ENCODE measurements at regions not wholly inside any gene's neighbourhood (a gene's known extent, or its start where the extent isn't known, plus 50 kb on each side); places are given as distances from the start of the nearest gene placed in this dataset.
"Not testable (repeated sequence)": the region's sequence is repeated elsewhere in the genome, so short reads cannot be mapped to it uniquely, and the experiment has no call there.

DNA sequence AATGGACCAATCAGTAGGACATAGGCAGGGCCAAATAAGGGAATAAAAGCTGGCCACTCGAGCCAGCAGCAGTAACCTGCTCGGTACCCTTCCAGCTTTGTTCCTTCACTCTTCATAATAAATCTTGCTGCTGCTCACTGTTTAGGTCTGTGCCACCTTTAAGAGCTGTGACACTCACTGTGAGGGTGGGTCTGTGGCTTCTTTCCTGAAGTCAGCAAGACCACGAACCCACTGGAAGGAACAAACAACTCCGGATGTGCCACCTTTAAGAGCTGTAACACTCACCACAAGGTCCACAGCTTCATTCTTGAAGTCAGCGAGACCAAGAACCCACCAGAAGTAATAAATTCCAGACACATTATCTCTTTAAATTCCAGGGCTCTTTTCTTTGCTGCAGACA is 1922.3 kb upstream of the PCDH20 start:
- no peak for DNase-seq

GRCh38 chr13:63337041-63337440 is 1921.4 kb upstream of the PCDH20 start:
- DNase-seq = no peak

- DNase-seq = no peak
Observed at GRCh38 chr13:63336549-63336948, 1920.9 kb upstream of the PCDH20 start.

DNA sequence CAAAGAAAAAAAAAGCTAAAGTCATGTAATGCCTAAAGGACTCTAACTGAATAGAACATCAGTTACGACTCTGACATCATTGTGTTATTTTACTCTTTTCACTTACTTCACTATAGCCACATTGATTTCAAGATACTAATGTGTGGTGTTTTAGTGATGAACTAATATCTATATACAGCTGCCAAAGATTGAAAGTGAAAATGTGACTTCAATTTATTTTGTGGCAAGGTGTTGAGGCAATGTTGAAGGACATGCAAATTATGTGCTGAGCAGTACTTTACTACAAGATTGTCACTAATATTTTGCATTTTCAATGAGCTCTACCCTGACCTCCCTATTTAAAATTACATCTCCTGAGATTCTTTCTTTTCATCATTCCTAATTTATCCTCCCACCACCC is 1911.9 kb upstream of the PCDH20 start:
- DNase-seq = no peak

DNA sequence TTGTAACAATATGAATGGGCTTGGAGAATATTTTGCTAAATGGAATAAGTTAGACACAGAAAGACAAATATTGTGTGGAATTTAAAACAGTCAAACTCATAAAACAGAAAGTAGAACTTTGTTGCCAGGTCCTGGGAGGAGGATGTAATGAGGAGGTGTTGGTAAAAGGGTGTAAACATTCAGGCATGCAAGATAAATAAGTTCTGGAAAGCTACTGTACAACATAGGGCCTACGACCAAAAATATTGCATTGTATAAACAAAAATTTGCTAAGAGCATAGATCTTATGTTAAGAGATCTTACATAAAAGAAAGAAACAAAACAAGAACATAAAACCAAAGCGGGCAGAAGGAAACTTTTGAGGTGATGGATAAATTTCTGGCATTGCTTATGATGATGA is 1907.8 kb upstream of the PCDH20 start:
- no peak for DNase-seq

DNA sequence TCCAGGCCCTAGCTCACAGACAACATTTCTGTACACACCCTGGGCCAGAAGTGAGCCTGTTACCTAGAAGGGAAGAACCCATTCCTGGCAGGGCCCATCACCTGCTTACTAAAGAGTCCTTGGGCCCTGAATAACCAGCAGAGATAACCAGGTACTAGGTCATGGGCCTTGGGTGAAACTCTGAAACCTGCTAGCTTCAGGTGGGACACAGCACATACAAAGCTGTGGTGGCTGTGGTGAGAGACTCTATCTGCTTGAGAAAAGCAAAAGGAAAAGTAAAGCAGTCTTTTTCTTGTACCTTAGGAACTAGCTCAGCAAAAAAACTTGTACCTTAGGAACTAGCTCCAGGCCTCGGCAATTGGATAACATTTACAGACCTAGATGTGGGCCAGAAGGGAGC is 1895.9 kb upstream of the PCDH20 start:
- DNase-seq = no peak

DNA sequence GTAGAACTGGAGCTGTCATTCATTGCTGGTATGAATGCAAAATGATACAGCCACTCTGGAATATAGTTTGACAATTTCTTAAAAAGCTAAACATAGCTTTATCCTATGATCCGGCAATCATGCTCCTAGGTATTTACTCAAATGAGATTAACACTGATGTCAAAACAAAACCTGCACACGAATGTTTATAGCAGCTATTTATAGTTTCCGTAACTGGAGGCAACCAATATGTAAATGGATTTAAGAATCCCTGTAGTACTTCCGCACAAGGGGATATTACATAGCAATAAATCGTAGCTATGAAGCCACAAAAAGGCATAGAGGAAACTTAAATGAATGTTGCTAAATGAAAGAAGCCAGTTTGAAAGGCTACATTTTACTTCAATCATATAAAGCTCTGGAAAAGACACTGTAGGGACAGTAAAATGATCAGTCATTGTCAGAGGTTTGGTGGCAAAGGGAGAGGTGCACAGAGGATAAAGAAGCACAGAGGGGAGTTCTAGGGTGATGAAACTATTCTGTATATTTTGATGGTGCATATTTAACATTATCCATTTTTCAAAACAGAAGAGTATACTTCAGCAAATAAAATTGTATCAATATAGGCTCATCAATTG is 1893.0 kb upstream of the PCDH20 start:
- no peak for DNase-seq

DNA sequence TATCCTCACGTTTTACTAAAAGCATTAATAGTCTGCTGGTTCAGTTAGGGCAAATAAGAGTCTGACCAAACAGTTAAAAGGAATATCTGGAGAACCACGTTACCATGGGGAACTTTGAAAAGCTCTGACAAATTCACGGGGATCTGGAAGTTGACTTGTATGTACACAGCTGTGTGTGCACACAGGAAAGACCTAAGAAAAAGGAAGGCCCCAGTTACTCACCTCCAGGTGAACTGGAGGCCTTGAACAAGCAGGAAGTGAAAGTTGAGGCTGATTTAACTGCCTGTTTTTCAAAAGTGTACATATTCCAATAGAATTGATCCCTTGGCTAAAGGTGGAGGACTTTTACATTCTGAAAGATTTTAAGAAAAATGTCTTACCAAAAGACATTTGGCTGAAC is 1891.6 kb upstream of the PCDH20 start:
- no peak for DNase-seq

- no peak for DNase-seq
Observed at GRCh38 chr13:63305641-63306133, 1890.0 kb upstream of the PCDH20 start.

- DNase-seq = no peak
Observed at GRCh38 chr13:63304497-63304896, 1888.8 kb upstream of the PCDH20 start.

DNA sequence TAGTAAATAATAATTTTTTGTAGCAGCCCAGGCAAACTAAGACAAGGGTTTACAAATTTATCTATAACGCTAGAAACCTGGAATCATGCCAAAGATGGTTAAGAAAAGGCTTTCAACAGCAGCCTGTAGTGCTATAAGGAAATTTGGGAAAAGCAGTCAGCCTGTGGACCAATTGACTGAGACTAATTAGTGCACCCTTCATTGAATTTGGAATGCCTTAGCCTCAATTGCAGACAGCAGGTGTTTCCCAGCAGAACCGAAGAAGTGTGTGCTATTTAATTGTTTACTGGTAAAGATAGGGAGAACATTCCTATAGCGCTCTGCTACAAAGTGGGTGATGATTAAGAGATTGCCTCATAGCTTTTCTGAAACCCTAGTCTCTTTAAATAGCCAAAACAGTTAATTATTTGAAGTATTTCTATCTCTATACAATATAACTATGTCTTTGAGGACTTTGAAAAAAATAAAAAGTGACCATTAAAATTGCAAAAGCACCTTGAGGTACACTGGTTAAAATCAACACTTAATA is 1884.3 kb upstream of the PCDH20 start:
- no peak for DNase-seq

- no peak for DNase-seq
Observed at GRCh38 chr13:63297163-63297562, 1881.5 kb upstream of the PCDH20 start.

- DNase-seq = no peak
Observed at GRCh38 chr13:63291701-63292100, 1876.1 kb upstream of the PCDH20 start.

DNA sequence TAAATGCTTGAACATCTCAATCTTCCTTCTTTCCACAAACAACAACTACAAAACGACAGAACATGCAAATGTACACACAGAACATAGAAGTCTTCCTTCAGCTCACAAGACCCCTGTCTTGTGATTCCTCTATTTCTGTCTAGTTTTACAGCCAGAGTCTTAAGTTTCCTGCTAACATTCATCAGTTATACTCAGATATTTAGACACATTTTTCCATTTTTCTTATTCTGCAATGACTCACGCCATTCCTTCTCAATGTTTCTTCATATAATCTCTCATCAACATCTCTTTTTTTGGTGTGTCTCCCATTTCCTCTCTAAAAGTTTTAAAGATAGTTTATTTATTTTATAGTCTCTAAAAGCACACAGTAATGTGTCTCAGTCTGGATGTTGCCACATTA is 1872.9 kb upstream of the PCDH20 start:
- no peak for DNase-seq

GRCh38 chr13:63287926-63288325 is 1872.3 kb upstream of the PCDH20 start:
- no peak for DNase-seq

GRCh38 chr13:63285426-63285825 is 1869.8 kb upstream of the PCDH20 start:
- DNase-seq = no peak

GRCh38 chr13:63279136-63279535 is 1863.5 kb upstream of the PCDH20 start:
- no peak for DNase-seq

DNA sequence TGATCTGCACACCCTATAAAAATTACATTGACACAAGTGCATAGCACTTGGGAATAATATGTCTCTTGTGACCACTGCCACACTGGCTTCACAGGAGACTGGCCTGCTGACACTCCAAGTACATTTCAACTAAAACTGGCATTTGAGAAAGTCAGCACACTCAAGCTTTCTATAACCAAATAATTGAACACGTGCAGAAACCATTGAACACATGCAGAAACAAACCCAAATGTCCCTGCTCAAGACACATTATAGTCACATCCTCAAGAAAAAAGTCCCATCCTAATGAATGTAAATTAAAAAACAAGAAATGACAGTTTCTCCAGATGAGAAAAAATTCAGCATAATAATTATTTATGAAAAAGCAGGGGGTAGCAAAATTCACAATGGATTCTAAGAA is 1859.1 kb upstream of the PCDH20 start:
- DNase-seq = no peak

- DNase-seq = no peak
Observed at GRCh38 chr13:63249411-63250187, 1834.0 kb upstream of the PCDH20 start.

GRCh38 chr13:63236667-63237396 is 1821.2 kb upstream of the PCDH20 start:
- DNase-seq = not testable (repeated sequence)

- DNase-seq = not testable (repeated sequence)
Observed at GRCh38 chr13:63218596-63218995, 1802.9 kb upstream of the PCDH20 start.

GRCh38 chr13:63209330-63210017 is 1793.8 kb upstream of the PCDH20 start:
- DNase-seq = no peak

GRCh38 chr13:63208826-63209225 is 1793.2 kb upstream of the PCDH20 start:
- no peak for DNase-seq
